ENCODE measurements at regions not wholly inside any gene's neighbourhood (a gene's known extent, or its start where the extent isn't known, plus 50 kb on each side); places are given as distances from the start of the nearest gene placed in this dataset.

DNA sequence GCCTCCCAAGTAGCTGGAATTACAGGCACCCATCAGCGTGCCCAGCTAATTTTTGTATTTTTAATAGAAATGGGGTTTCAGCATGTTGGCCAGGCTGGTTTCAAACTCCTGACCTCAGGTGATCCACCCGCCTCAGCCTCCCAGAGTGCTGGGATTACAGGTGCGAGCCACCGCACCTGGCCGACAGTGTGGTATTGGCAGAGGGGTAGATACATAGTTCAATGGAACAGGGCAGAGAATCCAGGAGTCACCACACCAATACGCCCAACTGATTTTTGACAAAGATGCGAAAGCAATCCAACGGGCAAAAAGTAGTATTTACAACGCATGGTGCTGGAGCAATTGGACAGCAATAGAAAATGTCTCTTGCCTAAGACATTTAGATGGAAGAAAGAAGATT lies 164.0 kb upstream of the PPP1R26 start:
- TF ChIP-seq, protein P1, sequence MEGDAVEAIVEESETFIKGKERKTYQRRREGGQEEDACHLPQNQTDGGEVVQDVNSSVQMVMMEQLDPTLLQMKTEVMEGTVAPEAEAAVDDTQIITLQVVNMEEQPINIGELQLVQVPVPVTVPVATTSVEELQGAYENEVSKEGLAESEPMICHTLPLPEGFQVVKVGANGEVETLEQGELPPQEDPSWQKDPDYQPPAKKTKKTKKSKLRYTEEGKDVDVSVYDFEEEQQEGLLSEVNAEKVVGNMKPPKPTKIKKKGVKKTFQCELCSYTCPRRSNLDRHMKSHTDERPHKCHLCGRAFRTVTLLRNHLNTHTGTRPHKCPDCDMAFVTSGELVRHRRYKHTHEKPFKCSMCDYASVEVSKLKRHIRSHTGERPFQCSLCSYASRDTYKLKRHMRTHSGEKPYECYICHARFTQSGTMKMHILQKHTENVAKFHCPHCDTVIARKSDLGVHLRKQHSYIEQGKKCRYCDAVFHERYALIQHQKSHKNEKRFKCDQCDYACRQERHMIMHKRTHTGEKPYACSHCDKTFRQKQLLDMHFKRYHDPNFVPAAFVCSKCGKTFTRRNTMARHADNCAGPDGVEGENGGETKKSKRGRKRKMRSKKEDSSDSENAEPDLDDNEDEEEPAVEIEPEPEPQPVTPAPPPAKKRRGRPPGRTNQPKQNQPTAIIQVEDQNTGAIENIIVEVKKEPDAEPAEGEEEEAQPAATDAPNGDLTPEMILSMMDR (IDR thresholded peaks at IDR 0.05; ENCODE audit: borderline replicate concordance, control extremely low read depth, extremely low read depth, insufficient read depth, missing control alignments), result no peak
- in situ Hi-C loops (cut with MboI; ENCODE audit: low sequenced_read_pairs, unreplicated experiment), result no loop called here
- DNase-seq (ENCODE audit: low spot score), result no peak

DNA sequence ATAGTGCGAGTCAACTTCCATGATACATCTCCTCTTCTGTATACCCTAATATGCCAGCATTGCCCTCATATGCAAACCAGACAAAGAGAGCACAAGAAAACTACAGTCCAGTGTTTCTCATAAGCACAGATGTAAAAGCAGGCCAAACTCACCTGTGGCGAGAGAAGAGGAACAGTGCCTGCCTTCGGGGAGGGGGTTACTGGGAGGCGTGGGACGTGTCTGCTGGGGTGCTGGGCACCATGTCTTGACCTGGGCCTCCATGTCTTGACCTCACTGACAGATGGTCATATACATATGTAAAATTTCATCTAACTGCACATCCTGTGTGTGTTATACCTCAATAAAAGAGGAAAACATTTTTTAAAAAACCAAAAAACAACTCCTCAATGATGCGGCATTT lies 159.3 kb upstream of the PPP1R26 start:
- TF ChIP-seq, protein P1 (IDR thresholded peaks at IDR 0.05; ENCODE audit: borderline replicate concordance, control extremely low read depth, extremely low read depth, insufficient read depth, missing control alignments), result no peak
- no peak for DNase-seq (ENCODE audit: low spot score)
- in situ Hi-C loops (cut with MboI; ENCODE audit: low sequenced_read_pairs, unreplicated experiment), result no loop called here

DNA sequence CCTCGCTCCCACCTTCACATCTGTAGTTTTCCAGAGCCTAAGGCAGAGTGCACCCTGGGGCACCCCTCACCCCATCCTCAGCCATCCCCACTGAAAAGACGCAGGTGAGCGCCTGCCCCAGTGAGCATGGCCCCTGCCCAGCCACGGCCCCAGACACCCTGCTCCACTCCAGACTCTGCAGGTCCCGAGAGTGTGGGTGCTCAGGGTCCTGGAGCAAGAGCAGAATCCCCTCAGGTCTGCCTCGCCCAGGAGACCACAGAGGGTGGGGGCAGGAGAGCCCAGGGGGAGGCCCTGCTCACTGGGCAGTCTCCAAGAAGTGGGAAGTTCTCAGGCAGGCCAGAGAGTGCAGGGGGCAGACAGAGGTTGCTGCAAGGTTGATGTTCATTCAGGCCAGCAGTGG lies 158.6 kb upstream of the PPP1R26 start:
- TF ChIP-seq, protein P1 (IDR thresholded peaks at IDR 0.05; ENCODE audit: borderline replicate concordance, control extremely low read depth, extremely low read depth, insufficient read depth, missing control alignments), result no peak
- in situ Hi-C loops (cut with MboI; ENCODE audit: low sequenced_read_pairs, unreplicated experiment), result no loop called here
- DNase-seq (ENCODE audit: low spot score), result peak; percentile 10

DNA sequence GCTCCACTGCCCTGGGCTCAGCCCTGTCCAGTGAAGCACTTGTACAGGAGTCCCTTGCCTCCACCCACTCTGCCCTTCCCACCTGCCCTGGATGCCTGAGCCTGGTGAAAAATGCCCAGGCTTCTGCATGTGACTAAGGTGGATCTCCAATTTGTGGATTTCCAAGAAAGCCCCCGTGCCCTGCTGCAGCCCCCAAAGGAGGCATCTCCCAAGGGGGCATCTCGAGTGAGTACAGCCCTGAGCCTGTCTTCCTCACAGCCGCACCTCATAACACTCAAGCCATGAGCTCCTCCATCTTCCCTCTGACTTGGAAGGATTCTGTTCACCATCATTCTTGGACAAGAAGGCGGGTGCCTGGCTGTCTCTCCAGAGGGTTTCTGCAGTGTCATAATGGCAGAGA lies 158.0 kb upstream of the PPP1R26 start:
- TF ChIP-seq, protein P1 (IDR thresholded peaks at IDR 0.05; ENCODE audit: borderline replicate concordance, control extremely low read depth, extremely low read depth, insufficient read depth, missing control alignments), result no peak
- no peak for DNase-seq (ENCODE audit: low spot score)
- in situ Hi-C loops (cut with MboI; ENCODE audit: low sequenced_read_pairs, unreplicated experiment), result no loop called here

DNA sequence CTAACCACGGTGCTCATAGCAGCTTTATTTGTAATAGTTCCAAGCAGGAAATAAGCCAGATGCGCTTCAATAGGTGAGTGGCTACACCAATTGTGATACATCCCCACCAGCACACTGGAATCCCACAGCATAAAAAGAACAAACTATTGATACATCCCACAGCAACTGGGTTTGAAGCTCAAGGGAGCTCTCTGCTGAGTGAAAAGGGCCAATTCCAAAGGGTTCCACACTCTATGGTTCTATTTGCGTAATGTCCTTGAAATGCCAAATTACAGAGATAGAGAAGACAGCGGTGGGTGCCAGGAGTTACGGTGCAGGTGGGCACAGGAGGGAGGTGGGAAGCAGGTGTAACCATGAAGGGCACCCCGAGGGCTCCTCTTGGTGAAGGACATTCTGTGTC lies 155.3 kb upstream of the PPP1R26 start:
- DNase-seq (ENCODE audit: low spot score), result no peak
- in situ Hi-C loops (cut with MboI; ENCODE audit: low sequenced_read_pairs, unreplicated experiment), result no loop called here
- TF ChIP-seq, protein P1 (IDR thresholded peaks at IDR 0.05; ENCODE audit: borderline replicate concordance, control extremely low read depth, extremely low read depth, insufficient read depth, missing control alignments), result no peak

DNA sequence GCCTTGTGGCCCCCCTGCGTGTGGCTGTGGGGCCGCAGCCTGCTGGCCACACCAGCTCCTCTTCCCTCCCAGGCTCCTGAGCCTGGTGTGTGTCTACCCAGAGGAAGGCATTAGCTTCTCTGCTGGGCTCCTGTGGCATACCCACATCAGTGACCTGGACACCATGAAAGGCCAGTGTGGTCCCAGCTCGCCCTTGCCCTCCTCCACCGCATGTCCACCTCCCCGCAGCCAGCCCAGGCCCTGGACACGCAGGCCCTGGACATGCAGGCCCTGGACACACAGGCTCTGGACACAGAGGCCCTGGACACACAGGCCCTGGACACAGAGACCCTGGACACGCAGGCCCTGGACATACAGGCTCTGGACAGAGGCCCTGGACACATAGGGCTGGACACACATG lies 153.4 kb upstream of the PPP1R26 start:
- in situ Hi-C loops (cut with MboI; ENCODE audit: low sequenced_read_pairs, unreplicated experiment), result no loop called here
- TF ChIP-seq, protein P1 (IDR thresholded peaks at IDR 0.05; ENCODE audit: borderline replicate concordance, control extremely low read depth, extremely low read depth, insufficient read depth, missing control alignments), result no peak
- peak; percentile 9 for DNase-seq (ENCODE audit: low spot score)

DNA sequence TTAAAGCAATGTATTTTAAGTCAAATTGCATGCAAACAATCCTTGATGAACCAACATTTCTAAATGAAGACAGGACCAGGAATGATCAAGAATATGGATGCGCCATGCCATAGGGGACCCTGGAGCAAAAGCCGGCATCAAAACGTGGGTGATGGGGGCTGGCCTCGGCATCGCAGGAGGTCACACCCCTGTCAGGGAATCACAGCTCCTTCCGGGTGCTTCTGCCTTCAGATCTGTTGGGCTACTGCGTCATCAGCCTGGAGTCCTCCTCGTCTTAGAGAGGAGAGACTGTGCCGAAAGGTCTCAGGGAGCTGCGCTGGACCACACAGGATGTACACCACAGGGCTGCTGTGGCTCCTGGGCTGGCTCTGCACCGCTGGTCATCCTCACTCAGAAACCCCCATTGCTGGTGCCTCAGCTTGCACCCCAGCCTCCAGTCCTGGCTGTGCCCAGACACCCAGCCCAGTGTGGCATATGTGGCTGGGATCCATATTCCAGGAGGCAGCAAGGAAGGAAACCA lies 152.9 kb upstream of the PPP1R26 start:
- peak; percentile 11 for DNase-seq (ENCODE audit: low spot score)
- in situ Hi-C loops (cut with MboI; ENCODE audit: low sequenced_read_pairs, unreplicated experiment), result no loop called here
- TF ChIP-seq, protein P1 (IDR thresholded peaks at IDR 0.05; ENCODE audit: borderline replicate concordance, control extremely low read depth, extremely low read depth, insufficient read depth, missing control alignments), result no peak

Measured in GM13976 (cell line).